GF-D8 (cell line): ENCODE measurements at regions not wholly inside any gene's neighbourhood (a gene's known extent, or its start where the extent isn't known, plus 50 kb on each side); places are given as distances from the start of the nearest gene placed in this dataset.

ENCODE experiments used
- DNase-seq: peaks from one replicate; lab custom pipeline; 2025; lab: John Stamatoyannopoulos, UW

GRCh38 chr6:21469213-21469612 lies 124.3 kb upstream of the SOX4 start:
- no peak for DNase-seq

GRCh38 chr6:21476112-21476511 lies 117.4 kb upstream of the SOX4 start:
- DNase-seq = no peak

- no peak for DNase-seq
These were observed 115.1 kb upstream of the SOX4 start for GRCh38 chr6:21478411-21478810.

GRCh38 chr6:21478883-21479539 lies 114.5 kb upstream of the SOX4 start:
- no peak for DNase-seq

- no peak for DNase-seq
These were observed 107.4 kb upstream of the SOX4 start for GRCh38 chr6:21486115-21486514.

GRCh38 chr6:21489826-21490225 lies 103.7 kb upstream of the SOX4 start:
- DNase-seq = no peak

- no peak for DNase-seq
These were observed 101.6 kb upstream of the SOX4 start for GRCh38 chr6:21491955-21492354.

GRCh38 chr6:21494505-21494904 lies 99.0 kb upstream of the SOX4 start:
- DNase-seq = no peak

- no peak for DNase-seq
These were observed 97.4 kb upstream of the SOX4 start for GRCh38 chr6:21496196-21496595.

GRCh38 chr6:21496706-21497105 lies 96.8 kb upstream of the SOX4 start:
- DNase-seq = no peak

GRCh38 chr6:21500314-21501020 lies 93.1 kb upstream of the SOX4 start:
- no peak for DNase-seq

GRCh38 chr6:21501021-21501354 lies 92.6 kb upstream of the SOX4 start:
- DNase-seq = no peak

- no peak for DNase-seq
These were observed 91.7 kb upstream of the SOX4 start for GRCh38 chr6:21501815-21502214.

- no peak for DNase-seq
These were observed 90.9 kb upstream of the SOX4 start for GRCh38 chr6:21502682-21503081.

GRCh38 chr6:21504790-21505189 lies 88.8 kb upstream of the SOX4 start:
- DNase-seq = no peak

GRCh38 chr6:21505574-21505990 lies 88.0 kb upstream of the SOX4 start:
- DNase-seq = no peak

- DNase-seq = no peak
These were observed 87.4 kb upstream of the SOX4 start for GRCh38 chr6:21506126-21506525.

- no peak for DNase-seq
These were observed 85.7 kb upstream of the SOX4 start for GRCh38 chr6:21507811-21508210.

- no peak for DNase-seq
These were observed 84.8 kb upstream of the SOX4 start for GRCh38 chr6:21508753-21509152.

- no peak for DNase-seq
These were observed 81.5 kb upstream of the SOX4 start for GRCh38 chr6:21511891-21512550.

- DNase-seq = no peak
These were observed 79.3 kb upstream of the SOX4 start for GRCh38 chr6:21514288-21514687.

- no peak for DNase-seq
These were observed 75.2 kb upstream of the SOX4 start for GRCh38 chr6:21518317-21518716.

GRCh38 chr6:21519642-21520041 lies 73.9 kb upstream of the SOX4 start:
- no peak for DNase-seq

- no peak for DNase-seq
These were observed 72.3 kb upstream of the SOX4 start for GRCh38 chr6:21521276-21521675.
